Brain microvascular endothelial cell (primary cell): ENCODE measurements at regions not wholly inside any gene's neighbourhood (a gene's known extent, or its start where the extent isn't known, plus 50 kb on each side); places are given as distances from the start of the nearest gene placed in this dataset.

Source experiments
- DNase-seq: peaks from one replicate; pipeline ENCODE4 v3.0.0-alpha.2; 2020
- H3K27ac ChIP-seq: fragments of 250-450 bp; sonication (Bioruptor Pico); 2 replicates; pipeline ENCODE4 v1.5.1; 2020; ENCODE audit warnings: mild to moderate bottlenecking, moderate library complexity
- H3K27me3 ChIP-seq: fragments of 250-450 bp; sonication (Bioruptor Pico); replicated peaks from 2 replicates; pipeline ENCODE4 v1.5.1; 2020; ENCODE audit warnings: mild to moderate bottlenecking
- H3K36me3 ChIP-seq: fragments of 250-450 bp; sonication (Bioruptor Pico); replicated peaks from 2 replicates; pipeline ENCODE4 v1.5.1; 2020; ENCODE audit warnings: mild to moderate bottlenecking
- H3K4me3 ChIP-seq: 2 replicates; pipeline ENCODE4 v1.5.1; 2011; ENCODE audit warnings: low read depth, mild to moderate bottlenecking, control low read depth, low read length, moderate library complexity
- in situ Hi-C: cut with HindIII; loops from 2 replicates; pipeline ENCODE4 v1.10.0; 2017; ENCODE audit warnings: low sequenced_read_pairs, low pct_ligation_motif_present
- TF ChIP-seq, protein P1 (sequence below): IDR thresholded peaks from 2 replicates; pipeline ENCODE4 v1.5.1; 2011; ENCODE audit warnings: low read depth, mild to moderate bottlenecking, moderate library complexity, low read length, control low read depth, inconsistent platforms; ENCODE audit errors: missing control alignments

DNA sequence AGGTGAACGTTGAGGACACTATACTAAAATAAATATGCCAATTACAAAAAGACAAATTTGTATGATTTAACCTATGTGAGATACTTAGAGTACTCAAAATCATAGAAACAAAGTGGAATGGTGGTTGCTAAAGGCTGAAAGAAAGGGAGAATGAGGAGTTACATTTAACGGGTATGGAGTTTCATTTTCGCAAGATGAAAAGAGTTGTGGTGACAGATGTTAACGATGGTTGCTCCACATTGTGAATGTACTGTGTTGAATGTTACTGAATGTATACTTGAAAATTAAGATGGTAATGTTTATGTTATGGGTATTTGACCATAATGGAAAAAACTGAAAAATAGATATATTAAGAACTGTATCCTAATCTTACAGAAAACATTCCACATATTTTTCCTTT lies 51.3 kb upstream of the MOCS2 start:
- Histone ChIP-seq H3K27ac (no peak overlapping the region), H3K36me3 (no peaks in the 10 kb centered on the region), H3K27me3 (no peaks in the 10 kb centered on the region), H3K4me3 (no peak overlapping the region)
- DNase-seq: no peak
- in situ Hi-C loops: no loop called here
- TF ChIP-seq, protein P1, sequence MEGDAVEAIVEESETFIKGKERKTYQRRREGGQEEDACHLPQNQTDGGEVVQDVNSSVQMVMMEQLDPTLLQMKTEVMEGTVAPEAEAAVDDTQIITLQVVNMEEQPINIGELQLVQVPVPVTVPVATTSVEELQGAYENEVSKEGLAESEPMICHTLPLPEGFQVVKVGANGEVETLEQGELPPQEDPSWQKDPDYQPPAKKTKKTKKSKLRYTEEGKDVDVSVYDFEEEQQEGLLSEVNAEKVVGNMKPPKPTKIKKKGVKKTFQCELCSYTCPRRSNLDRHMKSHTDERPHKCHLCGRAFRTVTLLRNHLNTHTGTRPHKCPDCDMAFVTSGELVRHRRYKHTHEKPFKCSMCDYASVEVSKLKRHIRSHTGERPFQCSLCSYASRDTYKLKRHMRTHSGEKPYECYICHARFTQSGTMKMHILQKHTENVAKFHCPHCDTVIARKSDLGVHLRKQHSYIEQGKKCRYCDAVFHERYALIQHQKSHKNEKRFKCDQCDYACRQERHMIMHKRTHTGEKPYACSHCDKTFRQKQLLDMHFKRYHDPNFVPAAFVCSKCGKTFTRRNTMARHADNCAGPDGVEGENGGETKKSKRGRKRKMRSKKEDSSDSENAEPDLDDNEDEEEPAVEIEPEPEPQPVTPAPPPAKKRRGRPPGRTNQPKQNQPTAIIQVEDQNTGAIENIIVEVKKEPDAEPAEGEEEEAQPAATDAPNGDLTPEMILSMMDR: no peak

DNA sequence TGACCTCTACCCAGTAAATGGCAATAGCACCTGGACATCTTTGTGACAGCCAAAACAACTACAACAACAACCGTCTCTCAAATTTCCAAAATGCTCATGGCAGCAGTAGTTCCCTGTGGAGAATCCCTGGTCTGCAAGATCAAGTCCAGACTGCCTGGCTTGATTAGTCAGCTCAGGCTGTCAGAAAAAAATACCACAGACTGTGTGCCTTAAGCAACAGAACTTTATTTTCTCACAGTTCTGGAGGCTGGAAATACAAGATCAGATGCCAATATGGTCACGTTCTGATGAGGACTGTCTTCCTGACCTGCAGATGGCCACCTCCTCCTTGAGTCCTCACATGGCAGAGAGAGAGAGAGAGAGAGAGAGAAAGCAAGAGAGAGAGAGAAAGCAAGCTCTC lies 52.3 kb upstream of the MOCS2 start:
- in situ Hi-C loops: no loop called here
- peak; percentile 57 for DNase-seq

DNA sequence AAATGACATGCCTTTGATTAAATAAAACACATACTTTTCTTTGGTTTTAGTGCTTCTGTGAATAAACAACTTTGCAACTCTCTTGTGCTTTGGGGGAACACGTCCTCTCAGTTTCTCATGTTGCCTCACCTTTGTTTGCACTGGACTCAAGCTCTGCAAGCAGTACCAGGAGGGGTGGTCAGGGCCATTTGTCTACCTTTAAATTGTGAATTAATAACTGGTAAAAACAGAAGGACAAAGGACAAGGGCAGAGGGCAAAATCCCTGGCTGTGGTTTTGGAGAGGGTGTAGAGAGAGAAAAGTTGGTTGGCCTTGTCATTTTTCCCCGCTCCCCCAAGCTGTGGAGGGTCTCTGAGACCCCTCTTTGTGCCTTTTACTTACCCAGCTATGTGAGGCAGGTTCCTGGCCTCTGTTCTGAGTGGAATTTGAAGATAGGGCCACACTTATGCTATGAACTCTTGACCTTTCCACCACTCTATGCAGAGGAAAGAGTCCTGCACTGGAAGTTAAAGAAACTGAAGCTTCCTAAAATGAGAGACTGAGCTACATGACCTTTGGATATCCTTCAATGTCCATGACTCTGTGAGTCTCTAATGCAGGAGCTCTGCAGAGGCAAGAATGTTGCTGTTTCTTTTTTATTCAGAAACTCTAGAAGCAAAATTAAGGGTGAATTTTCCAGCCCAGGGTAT lies 55.1 kb upstream of the MOCS2 start:
- Histone ChIP-seq H3K36me3 (no peaks in the 10 kb centered on the region), H3K27ac (no peak overlapping the region), H3K4me3 (no peak overlapping the region), H3K27me3 (no peaks in the 10 kb centered on the region)
- in situ Hi-C loops: no loop called here
- no peak for DNase-seq
- TF ChIP-seq, protein P1: no peak

More for the DNA sequence above, 52.3 kb upstream of the MOCS2 start:
- Histone ChIP-seq H3K27me3 (no peaks in the 10 kb centered on the region), H3K27ac (no peak overlapping the region), H3K4me3 (no peak overlapping the region), H3K36me3 (no peaks in the 10 kb centered on the region)
- TF ChIP-seq, protein P1: no peak

DNA sequence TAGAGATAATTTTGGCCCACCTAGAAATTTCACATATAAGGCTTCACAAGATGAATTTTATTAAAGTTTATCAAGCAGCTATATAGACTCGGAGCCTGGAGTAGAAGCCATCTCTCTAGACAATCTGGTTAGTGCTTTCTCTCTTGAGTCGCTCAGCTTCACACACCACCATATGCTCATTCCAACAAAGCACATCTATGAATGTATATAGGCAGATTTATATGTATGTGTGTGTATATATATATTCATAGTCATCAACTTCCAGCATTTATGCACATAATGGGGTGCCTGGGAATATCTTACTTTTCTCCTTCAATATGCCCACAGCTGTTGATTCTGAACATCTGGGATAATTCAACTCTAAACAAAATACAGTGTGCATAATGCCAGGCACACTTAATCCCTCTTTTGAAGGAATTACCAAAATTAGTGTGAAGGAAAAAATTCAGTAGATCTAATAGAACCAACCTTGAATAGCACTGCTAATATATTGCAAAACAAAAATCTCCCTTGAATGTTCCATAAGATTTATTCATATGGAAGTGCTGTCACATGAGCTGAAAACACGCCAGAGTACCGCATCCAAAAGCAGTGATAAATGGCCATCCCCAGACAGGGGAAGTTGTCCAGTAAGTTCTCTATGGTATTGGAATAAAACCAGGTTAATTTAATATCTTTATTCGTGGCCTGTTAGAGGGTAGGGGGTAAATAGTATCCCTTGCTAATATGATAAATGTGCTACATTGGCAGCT lies 56.0 kb upstream of the MOCS2 start:
- Histone ChIP-seq H3K36me3 (no peaks in the 10 kb centered on the region), H3K27ac (no peak overlapping the region), H3K4me3 (no peak overlapping the region), H3K27me3 (no peaks in the 10 kb centered on the region)
- no peak for DNase-seq
- TF ChIP-seq, protein P1: no peak
- in situ Hi-C loops: no loop called here

DNA sequence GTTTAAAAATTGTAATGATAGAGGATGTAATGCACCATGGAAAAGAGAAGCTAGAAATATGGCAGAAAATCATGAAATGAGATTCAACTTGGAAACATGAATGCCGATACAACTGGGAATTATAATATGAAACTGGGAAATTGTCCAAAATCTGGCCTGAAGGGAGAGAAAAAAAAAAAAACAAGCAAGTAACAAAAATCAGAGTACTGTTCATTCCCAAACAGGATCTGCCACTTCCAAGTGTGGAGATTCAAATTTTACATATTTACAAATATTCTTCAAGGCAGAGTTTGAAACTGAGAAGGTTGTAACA lies 56.6 kb upstream of the MOCS2 start:
- Histone ChIP-seq H3K27me3 (no peaks in the 10 kb centered on the region), H3K4me3 (no peak overlapping the region), H3K36me3 (no peaks in the 10 kb centered on the region), H3K27ac (no peak overlapping the region)
- in situ Hi-C loops: no loop called here
- no peak for DNase-seq
- TF ChIP-seq, protein P1: no peak

DNA sequence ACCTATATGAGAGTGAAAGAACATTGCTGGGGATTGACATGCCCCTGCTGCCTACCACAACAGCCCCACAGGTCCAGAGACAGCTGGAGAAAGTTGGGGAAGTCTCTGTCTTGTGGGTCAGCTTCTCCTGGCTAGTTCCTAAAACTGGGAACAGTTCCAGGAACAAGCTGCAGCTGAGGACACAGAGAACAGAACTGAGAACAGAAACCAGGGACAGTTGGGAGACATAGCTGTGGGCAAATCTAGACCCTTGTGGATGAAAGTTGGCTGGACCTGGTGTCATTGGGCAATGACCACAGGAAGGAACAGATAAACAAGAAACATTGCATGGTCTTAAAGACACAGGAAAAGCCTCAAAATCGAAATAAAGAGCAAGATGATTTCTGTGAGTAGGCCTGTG lies 58.3 kb upstream of the MOCS2 start:
- Histone ChIP-seq H3K36me3 (no peaks in the 10 kb centered on the region), H3K27ac (no peak overlapping the region), H3K4me3 (no peak overlapping the region), H3K27me3 (no peaks in the 10 kb centered on the region)
- TF ChIP-seq, protein P1: no peak
- DNase-seq: no peak
- in situ Hi-C loops: no loop called here
